ENCODE measurements at regions not wholly inside any gene's neighbourhood (a gene's known extent, or its start where the extent isn't known, plus 50 kb on each side); places are given as distances from the start of the nearest gene placed in this dataset.
A peak's percentile ranks its signal among the peaks of the same experiment; 100 is the strongest.

DNA sequence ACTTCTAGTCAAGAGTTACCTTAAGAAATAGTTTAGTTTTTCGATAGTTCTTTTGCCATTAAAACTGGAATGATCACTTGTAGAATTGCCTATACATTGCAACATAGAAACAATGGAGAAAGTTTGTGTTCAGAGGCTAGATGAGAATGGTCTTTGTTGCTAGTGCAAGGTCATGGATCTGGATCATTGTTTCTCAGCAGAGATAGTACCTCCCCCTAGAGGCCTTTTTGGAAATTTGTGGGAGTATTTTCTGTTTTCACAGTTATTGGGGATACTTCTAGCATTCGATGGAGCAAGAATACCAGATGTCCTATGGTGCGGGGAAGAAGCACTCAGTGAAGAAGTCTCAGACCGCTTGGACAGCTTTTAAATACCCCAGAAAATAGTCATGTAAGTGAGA is 138.8 kb upstream of the HMGA2 start:
- Histone ChIP-seq H3K27ac (no peak overlapping the region), H3K4me2 (no peak overlapping the region), H3K9me3 (no peaks in the 10 kb centered on the region), H3K4me1 (no peaks in the 10 kb centered on the region), H3K4me3 (no peak overlapping the region)
- ATAC-seq (peak in 1 of 2 experiments; percentile 77; a peak in 4 of 6 replicates), DNase-seq (ENCODE audit: low read depth in 1 of 2, low spot score in 1 of 2) (peak in 1 of 2 experiments; percentile 32), FAIRE-seq (peak; percentile 78)
- ChIA-PET CTCF (interaction anchor here (0.6 to 1.3 kb wide), 7 partner anchors 11 to 127 kb away, joined by 3 to 4 read pairs (median 3); no protein-coding TSS in a partner anchor), POLR2A (no interaction called here)
- TF ChIP-seq CHD4 (IDR thresholded peaks at IDR 0.05; ENCODE audit: borderline replicate concordance) (no peak), NR3C1 (IDR thresholded peaks at IDR 0.05) (no peak), SMC3 (IDR thresholded peaks at IDR 0.05) (peak; percentile 65), RAD21 (conservative IDR thresholded peaks at IDR 0.05 in 1 of 2, IDR thresholded peaks at IDR 0.05 in 1 of 2) (peak; percentile 61 to 76)
- TF ChIP-seq, protein P1, sequence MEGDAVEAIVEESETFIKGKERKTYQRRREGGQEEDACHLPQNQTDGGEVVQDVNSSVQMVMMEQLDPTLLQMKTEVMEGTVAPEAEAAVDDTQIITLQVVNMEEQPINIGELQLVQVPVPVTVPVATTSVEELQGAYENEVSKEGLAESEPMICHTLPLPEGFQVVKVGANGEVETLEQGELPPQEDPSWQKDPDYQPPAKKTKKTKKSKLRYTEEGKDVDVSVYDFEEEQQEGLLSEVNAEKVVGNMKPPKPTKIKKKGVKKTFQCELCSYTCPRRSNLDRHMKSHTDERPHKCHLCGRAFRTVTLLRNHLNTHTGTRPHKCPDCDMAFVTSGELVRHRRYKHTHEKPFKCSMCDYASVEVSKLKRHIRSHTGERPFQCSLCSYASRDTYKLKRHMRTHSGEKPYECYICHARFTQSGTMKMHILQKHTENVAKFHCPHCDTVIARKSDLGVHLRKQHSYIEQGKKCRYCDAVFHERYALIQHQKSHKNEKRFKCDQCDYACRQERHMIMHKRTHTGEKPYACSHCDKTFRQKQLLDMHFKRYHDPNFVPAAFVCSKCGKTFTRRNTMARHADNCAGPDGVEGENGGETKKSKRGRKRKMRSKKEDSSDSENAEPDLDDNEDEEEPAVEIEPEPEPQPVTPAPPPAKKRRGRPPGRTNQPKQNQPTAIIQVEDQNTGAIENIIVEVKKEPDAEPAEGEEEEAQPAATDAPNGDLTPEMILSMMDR (IDR thresholded peaks at IDR 0.05), result peak; percentile 60
- 64% methylated on average over 4 of the region's 4 CpGs for WGBS (ENCODE audit: missing lambda C conversion rate)

DNA sequence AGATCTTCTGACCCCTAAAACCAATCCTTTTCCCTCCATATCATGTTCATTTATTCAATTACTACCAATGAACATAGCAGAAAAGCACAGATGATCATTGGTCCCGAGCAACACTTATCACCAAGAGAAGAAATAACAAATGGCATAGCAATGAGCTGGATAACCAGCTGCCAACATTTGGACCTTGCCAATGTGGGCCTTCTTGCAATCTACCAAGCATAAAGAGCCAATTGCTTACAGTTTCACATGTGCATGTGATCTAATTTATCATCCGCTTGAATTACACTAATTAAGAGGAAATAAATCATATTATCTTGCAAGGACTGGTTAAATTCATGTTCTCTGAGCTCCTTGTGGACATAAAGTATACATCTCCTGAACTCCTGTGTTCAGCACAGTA is 134.8 kb upstream of the HMGA2 start:
- ChIA-PET POLR2A (no interaction called here), CTCF (interaction anchor here (0.8 to 1.6 kb wide), 5 partner anchors 11 to 133 kb away, joined by 3 to 4 read pairs (median 3); no protein-coding TSS in a partner anchor)
- TF ChIP-seq RFX5 (IDR thresholded peaks at IDR 0.05) (no peak), CHD2 (IDR thresholded peaks at IDR 0.05; ENCODE audit: low read length, partially characterized antibody) (no peak), TP53 (CRISPR knock-in tag; IDR thresholded peaks at IDR 0.05) (no peak), CHD4 (IDR thresholded peaks at IDR 0.05; ENCODE audit: borderline replicate concordance) (no peak), FOXS1 (CRISPR knock-in tag; IDR thresholded peaks at IDR 0.05) (no peak), KDM1A (IDR thresholded peaks at IDR 0.05; ENCODE audit: low read depth) (no peak), NR3C1 (IDR thresholded peaks at IDR 0.05) (no peak), JUNB (IDR thresholded peaks at IDR 0.05) (no peak), HOXA7 (CRISPR knock-in tag; IDR thresholded peaks at IDR 0.05) (no peak), NPAS2 (CRISPR knock-in tag; IDR thresholded peaks at IDR 0.05; ENCODE audit: borderline replicate concordance) (no peak), TFCP2L1 (CRISPR knock-in tag; IDR thresholded peaks at IDR 0.05) (no peak), SREBF2 (IDR thresholded peaks at IDR 0.05) (no peak), RAD21 (conservative IDR thresholded peaks at IDR 0.05 in 1 of 2, IDR thresholded peaks at IDR 0.05 in 1 of 2) (no peak), JUN (IDR thresholded peaks at IDR 0.05) (no peak)
- TF ChIP-seq, protein P2, sequence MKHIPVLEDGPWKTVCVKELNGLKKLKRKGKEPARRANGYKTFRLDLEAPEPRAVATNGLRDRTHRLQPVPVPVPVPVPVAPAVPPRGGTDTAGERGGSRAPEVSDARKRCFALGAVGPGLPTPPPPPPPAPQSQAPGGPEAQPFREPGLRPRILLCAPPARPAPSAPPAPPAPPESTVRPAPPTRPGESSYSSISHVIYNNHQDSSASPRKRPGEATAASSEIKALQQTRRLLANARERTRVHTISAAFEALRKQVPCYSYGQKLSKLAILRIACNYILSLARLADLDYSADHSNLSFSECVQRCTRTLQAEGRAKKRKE (CRISPR knock-in tag; IDR thresholded peaks at IDR 0.05; ENCODE audit: low read depth), result no peak
- TF ChIP-seq, protein P3, sequence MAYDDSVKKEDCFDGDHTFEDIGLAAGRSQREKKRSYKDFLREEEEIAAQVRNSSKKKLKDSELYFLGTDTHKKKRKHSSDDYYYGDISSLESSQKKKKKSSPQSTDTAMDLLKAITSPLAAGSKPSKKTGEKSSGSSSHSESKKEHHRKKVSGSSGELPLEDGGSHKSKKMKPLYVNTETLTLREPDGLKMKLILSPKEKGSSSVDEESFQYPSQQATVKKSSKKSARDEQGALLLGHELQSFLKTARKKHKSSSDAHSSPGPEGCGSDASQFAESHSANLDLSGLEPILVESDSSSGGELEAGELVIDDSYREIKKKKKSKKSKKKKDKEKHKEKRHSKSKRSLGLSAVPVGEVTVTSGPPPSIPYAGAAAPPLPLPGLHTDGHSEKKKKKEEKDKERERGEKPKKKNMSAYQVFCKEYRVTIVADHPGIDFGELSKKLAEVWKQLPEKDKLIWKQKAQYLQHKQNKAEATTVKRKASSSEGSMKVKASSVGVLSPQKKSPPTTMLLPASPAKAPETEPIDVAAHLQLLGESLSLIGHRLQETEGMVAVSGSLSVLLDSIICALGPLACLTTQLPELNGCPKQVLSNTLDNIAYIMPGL (CRISPR knock-in tag; IDR thresholded peaks at IDR 0.05; ENCODE audit: borderline replicate concordance), result no peak
- WGBS (ENCODE audit: missing lambda C conversion rate), result 84% methylated on average over 2 of the region's 2 CpGs
- Histone ChIP-seq H3K9me3 (no peaks in the 10 kb centered on the region), H3K27ac (no peak overlapping the region), H3K4me2 (no peak overlapping the region), H3K4me1 (peaks cover 1% of the 10 kb centered on the region; the same call in 1 of the 3 replicates), H3K4me3 (no peak overlapping the region)
- no peak for DNase-seq (ENCODE audit: low read depth in 1 of 2, low spot score in 1 of 2)
- FAIRE-seq, result no peak
- ATAC-seq, result no peak

DNA sequence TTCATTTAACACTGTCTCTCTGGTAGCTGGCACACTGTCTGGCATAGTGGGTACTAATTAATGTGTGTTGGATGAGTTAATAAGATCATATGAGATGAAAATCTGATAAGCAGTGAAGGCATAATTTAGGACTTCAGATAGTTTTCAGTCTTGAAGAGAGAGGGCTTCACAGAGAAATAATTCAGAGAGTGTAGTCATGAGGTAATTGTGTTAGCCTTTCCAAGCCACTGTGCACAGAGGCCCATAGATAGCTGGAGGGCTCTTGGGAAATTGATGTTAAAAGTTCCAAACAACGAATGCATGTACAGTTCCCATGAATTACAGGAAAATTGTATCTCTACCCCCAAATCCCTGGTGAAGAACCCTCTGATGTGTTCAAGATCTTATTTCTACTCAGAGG is 133.8 kb upstream of the HMGA2 start:
- Histone ChIP-seq H3K4me3 (no peak overlapping the region), H3K4me1 (peaks cover 11% of the 10 kb centered on the region), H3K4me2 (no peak overlapping the region), H3K9me3 (no peaks in the 10 kb centered on the region), H3K27ac (no peak overlapping the region)
- ChIA-PET CTCF (interaction anchor here (1.2 kb wide), 1 partner anchor 42 kb away, joined by 3 read pairs; no protein-coding TSS in a partner anchor), POLR2A (no interaction called here)
- TF ChIP-seq RARB (CRISPR knock-in tag; IDR thresholded peaks at IDR 0.05) (no peak), NFE2L2 (conservative IDR thresholded peaks at IDR 0.05; ENCODE audit: low read length) (no peak)
- DNase-seq (ENCODE audit: low read depth in 1 of 2, low spot score in 1 of 2) (no peak), ATAC-seq (no peak), FAIRE-seq (no peak)
- 42% methylated on average over 1 of the region's 1 CpG for WGBS (ENCODE audit: missing lambda C conversion rate)

Data from A549 (cell line).